Prostate gland (tissue), 2 donors: ENCODE measurements at regions not wholly inside any gene's neighbourhood (a gene's known extent, or its start where the extent isn't known, plus 50 kb on each side); places are given as distances from the start of the nearest gene placed in this dataset.

Source experiments
- DNase-seq: peaks from one replicate; pipeline ENCODE4 v3.0.0-alpha.2; 2019; ENCODE audit warnings: low spot score
- H3K27ac ChIP-seq, 2 donors: fragments of 200-600 bp; sonication (generic); 2 replicates each; pipeline ENCODE4 v1.5.1; 2017 to 2019
- H3K27me3 ChIP-seq: fragments of 200-600 bp; sonication (generic); replicated peaks from 2 replicates; pipeline ENCODE4 v1.5.1; 2019; ENCODE audit not compliant: insufficient read depth
- H3K36me3 ChIP-seq, 2 donors: fragments of 200-600 bp; sonication (generic); 1 replicate in 1 of 2; 2 replicates in 1 of 2; pipeline versions ENCODE4 v1.5.1 to v1.8.1; 2017 to 2019
- H3K4me1 ChIP-seq: fragments of 200-600 bp; sonication (generic); replicated peaks from 2 replicates; pipeline ENCODE4 v1.5.1; 2019
- H3K4me3 ChIP-seq, 2 donors: fragments of 200-600 bp; sonication (generic); 2 replicates each; pipeline ENCODE4 v1.5.1; 2017 to 2019
- H3K9me3 ChIP-seq: fragments of 200-600 bp; sonication (generic); 2 replicates; pipeline ENCODE4 v1.5.1; 2017
- POLR2A ChIP-seq: fragments of 450-650 bp; IDR thresholded peaks from one replicate; pipeline ENCODE4 v1.6.1; 2016; ENCODE audit warnings: antibody characterized with exemption, mild to moderate bottlenecking
- POLR2AphosphoS5 ChIP-seq: sonication (generic); formaldehyde crosslinking; IDR thresholded peaks from one replicate; pipeline ENCODE4 v1.6.1; 2017; ENCODE audit warnings: antibody characterized with exemption
- WGBS: methylation state at CpG from one replicate; pipeline ENCODE4 v1.1.5; 2018; 5-methylcytosine and 5-hydroxymethylcytosine counted together
- intact Hi-C: fragments of 100-400 bp; cut with DNase I; formaldehyde crosslinking; loops from one replicate; pipeline ENCODE4 v1.14.2; 2022
- TF ChIP-seq, protein P1 (sequence below), 4 experiments: fragments of 200-600 bp in 2 of 4; fragments of 450-650 bp in 2 of 4; sonication (generic) in 2 of 4; IDR thresholded peaks; 1 replicate in 3 of 4; 2 replicates in 1 of 4; pipeline ENCODE4 v1.5.1; 2016 to 2019; ENCODE audit warnings: antibody characterized with exemption in 4 of 4, mild to moderate bottlenecking in 2 of 4, moderate library complexity in 2 of 4

GRCh38 chr22:49138250-49138790 is 689.4 kb downstream of the BRD1 start:
- Histone ChIP-seq H3K4me1 (no peaks in the 10 kb centered on the region), H3K27ac (no peak overlapping the region), H3K4me3 (no peak overlapping the region), H3K36me3 (no peaks in the 10 kb centered on the region), H3K9me3 (no peaks in the 10 kb centered on the region), H3K27me3 (peaks cover 9% of the 10 kb centered on the region)
- DNase-seq: no peak
- 100% methylated on average over 1 of the region's 1 CpG for WGBS
- intact Hi-C loops: loop anchor here (10.0 kb wide), 1 partner anchor 64 kb away; no protein-coding TSS in a partner anchor
- TF ChIP-seq, protein P1, sequence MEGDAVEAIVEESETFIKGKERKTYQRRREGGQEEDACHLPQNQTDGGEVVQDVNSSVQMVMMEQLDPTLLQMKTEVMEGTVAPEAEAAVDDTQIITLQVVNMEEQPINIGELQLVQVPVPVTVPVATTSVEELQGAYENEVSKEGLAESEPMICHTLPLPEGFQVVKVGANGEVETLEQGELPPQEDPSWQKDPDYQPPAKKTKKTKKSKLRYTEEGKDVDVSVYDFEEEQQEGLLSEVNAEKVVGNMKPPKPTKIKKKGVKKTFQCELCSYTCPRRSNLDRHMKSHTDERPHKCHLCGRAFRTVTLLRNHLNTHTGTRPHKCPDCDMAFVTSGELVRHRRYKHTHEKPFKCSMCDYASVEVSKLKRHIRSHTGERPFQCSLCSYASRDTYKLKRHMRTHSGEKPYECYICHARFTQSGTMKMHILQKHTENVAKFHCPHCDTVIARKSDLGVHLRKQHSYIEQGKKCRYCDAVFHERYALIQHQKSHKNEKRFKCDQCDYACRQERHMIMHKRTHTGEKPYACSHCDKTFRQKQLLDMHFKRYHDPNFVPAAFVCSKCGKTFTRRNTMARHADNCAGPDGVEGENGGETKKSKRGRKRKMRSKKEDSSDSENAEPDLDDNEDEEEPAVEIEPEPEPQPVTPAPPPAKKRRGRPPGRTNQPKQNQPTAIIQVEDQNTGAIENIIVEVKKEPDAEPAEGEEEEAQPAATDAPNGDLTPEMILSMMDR (IDR thresholded peaks at IDR 0.05): no peak
- no peak for TF ChIP-seq POLR2A
- TF ChIP-seq POLR2AphosphoS5: no peak

GRCh38 chr22:49137206-49137840 is 690.4 kb downstream of the BRD1 start:
- no peaks in the 10 kb centered on the region for H3K36me3 ChIP-seq
- TF ChIP-seq, protein P1 (IDR thresholded peaks at IDR 0.05): no peak
- TF ChIP-seq POLR2A: no peak
- TF ChIP-seq POLR2AphosphoS5: no peak
- 79% methylated on average over 7 of the region's 7 CpGs for WGBS
- no peaks in the 10 kb centered on the region for H3K9me3 ChIP-seq
- H3K4me3 ChIP-seq: no peak overlapping the region
- DNase-seq: no peak
- intact Hi-C loops: loop anchor here (10.0 kb wide), 1 partner anchor 63 kb away; no protein-coding TSS in a partner anchor
- H3K27me3 ChIP-seq: peaks cover 6% of the 10 kb centered on the region
- H3K27ac ChIP-seq: no peak overlapping the region
- H3K4me1 ChIP-seq: no peaks in the 10 kb centered on the region

- no peaks in the 10 kb centered on the region for H3K36me3 ChIP-seq
- intact Hi-C loops: loop anchor here (10.0 kb wide), 1 partner anchor 62 kb away; no protein-coding TSS in a partner anchor
- WGBS: 92% methylated on average over 9 of the region's 9 CpGs
- H3K27me3 ChIP-seq: peaks cover 6% of the 10 kb centered on the region
- no peaks in the 10 kb centered on the region for H3K9me3 ChIP-seq
- TF ChIP-seq, protein P1 (IDR thresholded peaks at IDR 0.05): no peak
- no peak for TF ChIP-seq POLR2AphosphoS5
- TF ChIP-seq POLR2A: no peak
- DNase-seq: no peak
- H3K4me1 ChIP-seq: no peaks in the 10 kb centered on the region
- no peak overlapping the region for H3K27ac ChIP-seq
- no peak overlapping the region for H3K4me3 ChIP-seq
Observed at GRCh38 chr22:49136816-49137180, 690.9 kb downstream of the BRD1 start.

- H3K4me1 ChIP-seq: no peaks in the 10 kb centered on the region
- 75% methylated on average over 25 of the region's 25 CpGs for WGBS
- TF ChIP-seq POLR2AphosphoS5 (no peak), POLR2A (no peak)
- TF ChIP-seq, protein P1 (IDR thresholded peaks at IDR 0.05): no peak
- no peak for DNase-seq
- no peak overlapping the region for H3K4me3 ChIP-seq
- no peaks in the 10 kb centered on the region for H3K36me3 ChIP-seq
- H3K27ac ChIP-seq: no peak overlapping the region
- intact Hi-C loops: loop anchor here (10.0 kb wide), 1 partner anchor 61 kb away; no protein-coding TSS in a partner anchor
- peaks cover 5% of the 10 kb centered on the region for H3K27me3 ChIP-seq
- no peaks in the 10 kb centered on the region for H3K9me3 ChIP-seq
Observed at GRCh38 chr22:49136041-49136815, 691.4 kb downstream of the BRD1 start.
